HG03025 (cell line): ENCODE measurements at regions not wholly inside any gene's neighbourhood (a gene's known extent, or its start where the extent isn't known, plus 50 kb on each side); places are given as distances from the start of the nearest gene placed in this dataset.
A peak's percentile ranks its signal among the peaks of the same experiment; 100 is the strongest.

Source experiments
- ATAC-seq: cut with Tn5 transposase; IDR thresholded peaks from one replicate; pipeline ENCODE4 v1.9.1; 2021; ENCODE audit warnings: mild to moderate bottlenecking, moderate library complexity; ENCODE audit not compliant: unreplicated experiment, low FRiP score

DNA sequence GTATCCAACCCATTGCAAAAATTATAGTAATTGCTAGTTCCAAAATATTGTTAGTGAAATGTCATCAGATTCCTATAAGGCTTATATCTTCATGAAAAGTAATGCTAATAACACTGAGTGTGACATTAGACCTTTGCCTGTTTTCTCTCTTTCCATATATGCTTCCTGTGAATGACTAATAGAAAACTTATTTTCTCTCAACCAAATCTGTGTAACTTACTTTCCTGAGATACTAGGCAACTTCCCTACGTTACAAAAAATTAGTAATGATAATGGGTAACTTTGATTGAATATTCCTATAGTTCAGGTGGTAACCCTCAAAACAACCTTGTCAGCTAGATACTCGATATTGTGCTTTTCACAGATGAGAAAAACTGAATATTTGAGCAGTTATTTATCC is 124.2 kb upstream of the HNRNPU start:
- no peak for ATAC-seq

DNA sequence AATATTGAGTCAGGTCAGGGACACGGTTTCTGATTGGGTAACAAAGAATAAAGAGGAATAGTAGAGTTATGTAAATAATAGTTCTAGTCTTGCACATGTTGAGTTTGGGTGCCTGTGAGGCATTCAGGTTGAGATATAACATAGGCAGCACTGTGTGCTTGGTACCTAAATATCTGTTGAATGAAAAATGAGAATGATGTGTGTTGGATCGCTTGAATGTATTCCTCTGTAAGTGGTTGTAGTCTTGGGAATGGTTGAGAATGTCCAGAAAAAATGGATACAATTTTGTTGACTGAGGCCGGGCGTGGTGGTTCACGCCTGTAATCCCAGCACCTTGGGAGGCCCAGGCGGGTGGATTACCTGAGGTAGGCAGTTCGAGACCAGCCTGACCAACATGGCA is 116.3 kb upstream of the HNRNPU start:
- ATAC-seq: no peak

- no peak for ATAC-seq
Observed at GRCh38 chr1:244974550-244974949, 110.2 kb upstream of the HNRNPU start.

- ATAC-seq: no peak
Observed at GRCh38 chr1:244974106-244974505, 109.8 kb upstream of the HNRNPU start.

- no peak for ATAC-seq
Observed at GRCh38 chr1:244971552-244972216, 107.3 kb upstream of the HNRNPU start.

GRCh38 chr1:244970744-244971551 is 106.6 kb upstream of the HNRNPU start:
- peak; percentile 75 for ATAC-seq

GRCh38 chr1:244970236-244970743 is 105.9 kb upstream of the HNRNPU start:
- peak; percentile 69 for ATAC-seq

DNA sequence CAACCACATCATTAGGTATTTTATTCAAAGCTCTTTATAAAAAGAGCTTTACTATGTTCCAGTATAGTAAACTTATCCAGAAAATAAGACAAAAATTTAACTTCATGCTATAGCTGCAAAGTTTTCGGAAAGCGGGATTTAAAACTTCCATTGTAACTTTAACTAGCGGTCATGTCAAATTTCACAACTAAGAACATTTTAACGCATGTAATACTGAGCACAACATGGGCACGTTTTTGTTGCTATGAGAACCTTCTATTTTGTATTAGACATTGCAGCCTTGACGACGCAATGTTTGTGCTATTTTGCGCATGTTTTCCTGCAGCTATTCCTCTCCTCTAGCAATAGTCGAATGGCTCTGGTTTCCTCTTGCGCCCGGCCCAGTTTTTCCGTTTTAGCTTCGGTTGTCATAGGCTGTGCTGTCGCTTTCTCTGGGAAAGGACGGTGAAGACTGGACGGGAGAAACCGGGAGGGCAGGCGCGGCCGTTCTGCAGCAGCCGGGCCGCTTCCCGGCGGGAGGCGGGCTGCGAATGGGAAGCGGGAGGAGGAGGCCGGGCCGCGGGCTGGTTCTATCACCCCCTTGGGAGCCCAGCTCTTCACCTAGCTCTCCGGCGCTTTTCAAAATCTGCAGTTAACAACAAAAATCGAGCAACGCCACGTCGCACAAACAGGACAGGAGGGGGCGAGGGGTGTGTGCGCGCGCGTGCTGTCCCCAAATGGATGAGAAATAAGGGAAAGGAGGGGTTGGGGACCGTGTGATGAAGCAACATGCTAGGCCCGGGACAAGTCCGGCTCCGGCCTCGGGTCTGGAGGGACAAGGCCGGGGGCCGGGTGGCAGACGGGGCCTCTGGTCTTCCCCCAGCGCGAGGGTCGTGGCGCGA is 105.3 kb upstream of the HNRNPU start:
- ATAC-seq: peak; percentile 27

- no peak for ATAC-seq
Observed at GRCh38 chr1:244968881-244969280, 104.5 kb upstream of the HNRNPU start.

DNA sequence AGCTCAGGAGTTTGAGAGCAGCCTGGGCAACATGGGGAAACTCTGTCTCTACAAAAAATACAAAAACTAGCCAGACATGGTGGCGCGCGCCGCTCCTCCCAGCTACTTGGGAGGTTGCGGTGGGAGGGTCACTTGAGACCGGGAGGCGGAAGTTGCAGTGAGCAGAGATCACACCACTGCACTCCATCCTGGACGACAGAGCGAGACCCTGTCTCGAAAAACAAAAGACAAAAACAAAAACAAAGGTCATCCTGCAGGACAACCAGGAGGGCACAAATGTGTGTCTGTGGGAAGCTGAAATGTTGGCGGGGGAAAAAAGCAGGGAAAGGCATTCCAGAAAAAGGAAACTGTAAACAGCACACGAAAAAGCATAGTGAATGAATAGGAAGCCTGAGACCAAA is 104.1 kb upstream of the HNRNPU start:
- ATAC-seq: no peak

DNA sequence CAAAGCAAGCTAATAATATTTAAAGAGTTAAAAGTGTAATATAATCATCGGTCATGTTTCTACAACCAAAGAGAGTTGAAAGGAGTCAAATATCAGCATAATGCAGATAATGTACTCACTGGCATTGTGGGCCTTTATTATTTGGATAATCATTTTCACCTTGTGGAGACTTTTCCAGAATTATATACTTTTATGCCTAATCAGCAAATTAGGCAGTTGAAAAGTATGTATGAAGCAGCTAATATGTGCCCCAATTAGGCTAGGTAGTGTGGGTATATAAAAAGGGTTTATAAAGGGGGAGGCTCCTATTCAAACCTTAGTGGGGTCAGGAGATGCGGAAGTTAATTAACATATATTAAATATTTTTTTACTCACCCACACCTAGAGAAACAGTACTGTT is 102.8 kb upstream of the HNRNPU start:
- ATAC-seq: no peak

GRCh38 chr1:244965185-244966030 is 101.1 kb upstream of the HNRNPU start:
- ATAC-seq: no peak

- ATAC-seq: no peak
Observed at GRCh38 chr1:244964112-244964971, 100.0 kb upstream of the HNRNPU start.

DNA sequence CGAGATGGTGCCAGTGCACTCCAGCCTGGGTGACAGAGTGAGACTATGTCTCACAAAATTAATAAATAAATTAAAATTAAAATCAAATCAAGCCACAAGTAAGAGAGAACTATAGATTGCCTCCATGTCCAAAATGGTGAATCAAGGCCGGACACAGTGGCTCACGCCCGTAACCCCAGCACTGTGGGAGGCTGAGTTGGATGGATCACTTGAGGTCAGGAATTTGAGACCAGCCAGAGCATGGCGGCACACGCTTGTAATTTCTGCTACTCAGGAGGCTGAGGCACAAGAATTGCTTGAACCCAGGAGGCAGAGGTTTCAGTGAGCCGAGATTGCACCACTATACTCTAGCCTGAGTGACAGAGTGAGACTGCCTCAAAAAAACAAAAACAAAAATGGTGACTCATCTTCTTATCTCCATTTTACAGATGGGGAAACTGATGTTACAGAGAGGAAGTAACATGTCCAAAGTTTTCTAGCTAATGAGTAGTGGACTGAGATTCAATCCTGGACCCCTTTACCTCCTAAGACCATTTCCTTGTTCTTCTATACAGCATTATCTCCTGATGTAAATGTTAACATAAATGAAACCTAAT is 99.0 kb upstream of the HNRNPU start:
- no peak for ATAC-seq

GRCh38 chr1:244962130-244962529 is 97.8 kb upstream of the HNRNPU start:
- ATAC-seq: no peak

DNA sequence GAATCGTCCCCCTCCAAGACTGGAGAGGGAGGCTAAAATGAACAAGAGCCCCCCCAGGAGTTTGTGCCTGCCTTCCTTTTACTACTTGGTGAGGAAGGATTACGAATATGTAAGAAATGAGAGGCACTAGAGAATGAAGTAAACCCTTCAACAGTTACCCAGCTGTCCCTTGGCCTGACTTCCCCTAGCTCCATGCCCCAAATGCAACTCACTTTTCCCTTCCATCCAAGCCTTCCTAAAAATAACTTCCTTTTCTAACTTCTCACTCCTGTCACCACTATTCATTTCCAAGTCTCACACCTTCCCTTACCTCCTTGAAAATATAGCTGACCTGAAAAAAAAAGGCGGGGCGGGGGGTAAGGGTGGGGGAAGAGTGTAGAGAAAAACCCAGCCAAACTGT is 96.6 kb upstream of the HNRNPU start:
- no peak for ATAC-seq

- ATAC-seq: no peak
Observed at GRCh38 chr1:244958593-244958992, 94.2 kb upstream of the HNRNPU start.

DNA sequence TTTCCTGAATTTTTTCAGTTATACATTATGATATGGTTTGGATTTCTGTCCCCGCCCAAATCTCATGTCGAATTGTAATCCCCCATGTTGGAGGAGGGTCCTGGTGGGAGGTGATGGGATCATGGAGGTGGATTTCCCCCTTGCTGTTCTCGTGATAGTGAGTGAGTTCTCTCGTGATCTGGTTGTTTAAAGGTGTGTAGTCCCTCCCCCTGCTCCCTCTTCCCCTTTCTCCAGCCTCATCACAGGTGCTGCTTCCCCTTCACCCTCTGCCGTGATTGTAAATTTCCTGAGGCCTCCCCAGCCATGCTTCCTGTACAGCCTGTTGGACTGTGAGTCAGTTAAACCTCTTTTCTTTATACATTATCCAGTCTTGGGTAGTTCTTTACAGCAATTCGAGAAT is 93.2 kb upstream of the HNRNPU start:
- no peak for ATAC-seq

- no peak for ATAC-seq
Observed at GRCh38 chr1:244957122-244957521, 92.8 kb upstream of the HNRNPU start.
